Upper lobe of left lung (tissue), 6 donors: ENCODE measurements at regions not wholly inside any gene's neighbourhood (a gene's known extent, or its start where the extent isn't known, plus 50 kb on each side); places are given as distances from the start of the nearest gene placed in this dataset.

Experiments
- ATAC-seq, 2 donors: fragments of 200-7000 bp; cut with Tn5 transposase; one replicate each; pipeline ENCODE4 v1.9.1; 2022; ENCODE audit warnings: mild to moderate bottlenecking in 2 of 2, moderate library complexity in 2 of 2; ENCODE audit not compliant: low FRiP score in 2 of 2
- DNase-seq, 2 donors: peaks; one replicate each; pipeline ENCODE4 v3.0.0-alpha.2; 2019 to 2020
- H3K27ac ChIP-seq, 4 donors: fragments of 200-600 bp; sonication (generic); one replicate each; pipeline ENCODE4 v1.5.1; 2016 to 2019
- H3K27me3 ChIP-seq, 4 donors: fragments of 200-600 bp; sonication (generic); one replicate each; pipeline ENCODE4 v1.5.1; 2017 to 2019
- H3K36me3 ChIP-seq, 4 donors: fragments of 200-600 bp; sonication (generic); one replicate each; pipeline ENCODE4 v1.5.1; 2016 to 2019
- H3K4me1 ChIP-seq, 4 donors: fragments of 200-600 bp; sonication (generic); one replicate each; pipeline ENCODE4 v1.5.1; 2018 to 2019
- H3K4me3 ChIP-seq, 4 donors: fragments of 200-600 bp; sonication (generic); one replicate each; pipeline ENCODE4 v1.5.1; 2017 to 2019; ENCODE audit warnings: mild to moderate bottlenecking in 2 of 4, moderate library complexity in 1 of 4
- H3K9me3 ChIP-seq, 4 donors: fragments of 200-600 bp; sonication (generic); one replicate each; pipeline ENCODE4 v1.5.1; 2018 to 2019
- CTCF ChIP-seq, 6 experiments: fragments of 450-650 bp in 4 of 6; fragments of 200-600 bp in 2 of 6; sonication (generic) in 2 of 6; IDR thresholded peaks; one replicate each; pipeline ENCODE4 v1.5.1; 2016 to 2019; ENCODE audit warnings: antibody characterized with exemption in 6 of 6
- EP300 ChIP-seq, 4 donors: sonication (generic); formaldehyde crosslinking; IDR thresholded peaks; one replicate each; pipeline ENCODE4 v1.5.1; 2017; ENCODE audit warnings: antibody characterized with exemption in 4 of 4, control low read depth in 2 of 4
- POLR2A ChIP-seq, 4 donors: fragments of 450-650 bp; IDR thresholded peaks; one replicate each; pipeline ENCODE4 v1.5.1; 2016 to 2017; ENCODE audit warnings: antibody characterized with exemption in 4 of 4, mild to moderate bottlenecking in 2 of 4
- POLR2AphosphoS5 ChIP-seq, 2 donors: sonication (generic); formaldehyde crosslinking; IDR thresholded peaks; one replicate each; pipeline ENCODE4 v1.5.1; 2017; ENCODE audit warnings: antibody characterized with exemption in 2 of 2
- WGBS, 2 donors: methylation state at CpG; one replicate each; pipeline ENCODE4 v1.1.5; 2017 to 2018; 5-methylcytosine and 5-hydroxymethylcytosine counted together
- donor health status: DM: no; HTN: no; CAD: no; lungs with moderate emphysema.
- donor health status: DM: no; HTN: yes; CAD: no; lungs with severe emphysema.

DNA sequence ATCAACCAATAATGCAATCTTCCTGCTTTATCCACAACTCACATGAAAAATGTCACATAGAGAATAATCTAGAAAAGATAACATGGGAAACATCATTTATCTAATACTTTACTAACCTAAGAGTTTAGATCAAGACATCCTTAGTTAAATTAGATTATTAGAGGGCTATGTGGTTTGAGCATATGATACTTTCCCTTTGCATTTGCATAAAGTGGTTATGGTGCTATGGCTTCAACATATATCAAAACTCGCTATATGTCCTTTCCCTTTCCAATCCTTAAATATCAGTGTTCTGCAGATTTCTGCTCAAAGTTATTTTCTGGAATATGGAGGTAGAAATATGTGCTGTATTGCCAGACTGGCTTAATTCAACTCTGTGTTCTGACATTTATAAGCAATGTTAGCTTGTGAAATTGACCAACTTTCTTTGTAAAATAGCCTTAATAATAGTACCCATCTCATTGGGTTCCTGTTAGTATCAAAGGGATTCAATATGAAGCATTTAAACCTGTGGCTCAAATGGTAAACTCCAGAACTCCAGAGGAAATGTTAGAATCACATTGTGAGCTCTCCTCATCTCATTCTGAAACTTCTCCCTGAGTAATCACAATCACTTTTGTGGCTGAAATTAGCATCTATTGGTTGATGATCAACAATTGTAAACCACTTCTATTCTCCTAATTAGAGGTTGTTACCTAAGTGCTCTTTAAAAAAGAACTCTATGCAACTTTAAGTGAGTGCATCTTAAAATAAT, 1089.9 kb upstream of the SLC39A10 start:
- Histone ChIP-seq H3K36me3 (no peaks in the 10 kb centered on the region), H3K27me3 (no peaks in the 10 kb centered on the region), H3K27ac (no peak overlapping the region), H3K4me3 (no peak overlapping the region), H3K9me3 (no peaks in the 10 kb centered on the region), H3K4me1 (no peaks in the 10 kb centered on the region)
- no peak for TF ChIP-seq EP300 (IDR thresholded peaks at IDR 0.05)
- no peak for TF ChIP-seq CTCF (IDR thresholded peaks at IDR 0.05)
- TF ChIP-seq POLR2AphosphoS5 (IDR thresholded peaks at IDR 0.05), result no peak
- TF ChIP-seq POLR2A (IDR thresholded peaks at IDR 0.05), result no peak
- WGBS, 2 donors, result 87% methylated on average over 1 of the region's 1 CpG
- ATAC-seq, result no peak
- no peak for DNase-seq

GRCh38 chr2:194564422-194564821, 1092.6 kb upstream of the SLC39A10 start:
- ATAC-seq, result no peak
- no peak for TF ChIP-seq CTCF (IDR thresholded peaks at IDR 0.05)
- no peak for TF ChIP-seq POLR2A (IDR thresholded peaks at IDR 0.05)
- TF ChIP-seq POLR2AphosphoS5 (IDR thresholded peaks at IDR 0.05), result no peak
- no peak for TF ChIP-seq EP300 (IDR thresholded peaks at IDR 0.05)

GRCh38 chr2:194562329-194562728, 1094.7 kb upstream of the SLC39A10 start:
- ATAC-seq (no peak), DNase-seq (no peak)
- Histone ChIP-seq H3K4me1 (no peaks in the 10 kb centered on the region), H3K36me3 (no peaks in the 10 kb centered on the region), H3K4me3 (no peak overlapping the region), H3K27ac (no peak overlapping the region), H3K9me3 (no peaks in the 10 kb centered on the region), H3K27me3 (no peaks in the 10 kb centered on the region)
- TF ChIP-seq POLR2A (IDR thresholded peaks at IDR 0.05) (no peak), CTCF (IDR thresholded peaks at IDR 0.05) (no peak), EP300 (IDR thresholded peaks at IDR 0.05) (no peak), POLR2AphosphoS5 (IDR thresholded peaks at IDR 0.05) (no peak)
- WGBS, 2 donors, result 83 to 89% methylated on average over 2 of the region's 2 CpGs

More at GRCh38 chr2:194564422-194564821, 1092.6 kb upstream of the SLC39A10 start:
- Histone ChIP-seq H3K27me3 (no peaks in the 10 kb centered on the region), H3K27ac (no peak overlapping the region), H3K4me1 (no peaks in the 10 kb centered on the region), H3K4me3 (no peak overlapping the region), H3K9me3 (no peaks in the 10 kb centered on the region), H3K36me3 (no peaks in the 10 kb centered on the region)
- 66 to 70% methylated on average over 2 of the region's 2 CpGs for WGBS, 2 donors
- DNase-seq, result no peak

DNA sequence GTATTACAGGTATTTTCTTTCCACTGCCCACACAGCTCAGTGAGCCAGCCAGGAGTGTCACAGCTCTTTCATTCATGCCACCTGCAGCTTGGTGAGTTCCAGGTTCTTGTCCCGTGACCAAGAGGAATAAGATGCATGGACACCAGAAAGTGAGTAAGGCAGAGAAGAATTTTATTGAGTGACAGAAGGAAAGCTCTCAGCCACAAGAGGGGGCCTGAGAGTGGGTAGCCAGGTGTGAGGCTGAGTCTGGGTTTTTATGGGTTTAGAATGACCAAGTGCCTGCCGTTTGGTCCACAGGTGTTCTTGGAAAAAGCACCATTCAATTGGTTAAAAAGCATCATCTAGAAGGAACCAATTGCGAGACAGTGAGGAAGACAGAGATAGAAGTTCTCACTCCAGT, 1097.1 kb upstream of the SLC39A10 start:
- WGBS, 2 donors, result 85 to 89% methylated on average over 3 of the region's 3 CpGs
- TF ChIP-seq EP300 (IDR thresholded peaks at IDR 0.05) (no peak), CTCF (IDR thresholded peaks at IDR 0.05) (no peak), POLR2AphosphoS5 (IDR thresholded peaks at IDR 0.05) (no peak), POLR2A (IDR thresholded peaks at IDR 0.05) (no peak)
- H3K36me3 ChIP-seq, result no peaks in the 10 kb centered on the region

GRCh38 chr2:194559523-194559922, 1097.5 kb upstream of the SLC39A10 start:
- TF ChIP-seq EP300 (IDR thresholded peaks at IDR 0.05), result no peak
- no peak for TF ChIP-seq POLR2A (IDR thresholded peaks at IDR 0.05)
- no peak for TF ChIP-seq POLR2AphosphoS5 (IDR thresholded peaks at IDR 0.05)
- no peak for TF ChIP-seq CTCF (IDR thresholded peaks at IDR 0.05)
- Histone ChIP-seq H3K36me3 (no peaks in the 10 kb centered on the region), H3K27ac (no peak overlapping the region), H3K27me3 (no peaks in the 10 kb centered on the region), H3K4me1 (no peaks in the 10 kb centered on the region), H3K4me3 (no peak overlapping the region), H3K9me3 (no peaks in the 10 kb centered on the region)
- ATAC-seq (no peak), DNase-seq (peak in 1 of 2 donors; percentile 7)
- 77 to 84% methylated on average over 3 to 5 of the region's 5 CpGs for WGBS, 2 donors

More for the DNA sequence above, 1097.1 kb upstream of the SLC39A10 start:
- DNase-seq (no peak), ATAC-seq (no peak)
- H3K9me3 ChIP-seq, result no peaks in the 10 kb centered on the region
- no peak overlapping the region for H3K27ac ChIP-seq
- H3K4me3 ChIP-seq, result no peak overlapping the region
- no peaks in the 10 kb centered on the region for H3K27me3 ChIP-seq
- no peaks in the 10 kb centered on the region for H3K4me1 ChIP-seq
